H1 (cell line): ENCODE measurements at regions not wholly inside any gene's neighbourhood (a gene's known extent, or its start where the extent isn't known, plus 50 kb on each side); places are given as distances from the start of the nearest gene placed in this dataset.

Source experiments
- ATF2 ChIP-seq: IDR thresholded peaks from 2 replicates; pipeline ENCODE4 v1.6.1; 2012; ENCODE audit warnings: low read length, inconsistent platforms

- no peak for TF ChIP-seq ATF2
Observed at GRCh38 chr12:78387721-78388120, 476.9 kb upstream of the SYT1 start (continued).
